ENCODE measurements at regions not wholly inside any gene's neighbourhood (a gene's known extent, or its start where the extent isn't known, plus 50 kb on each side); places are given as distances from the start of the nearest gene placed in this dataset.
A peak's percentile ranks its signal among the peaks of the same experiment; 100 is the strongest.

DNA sequence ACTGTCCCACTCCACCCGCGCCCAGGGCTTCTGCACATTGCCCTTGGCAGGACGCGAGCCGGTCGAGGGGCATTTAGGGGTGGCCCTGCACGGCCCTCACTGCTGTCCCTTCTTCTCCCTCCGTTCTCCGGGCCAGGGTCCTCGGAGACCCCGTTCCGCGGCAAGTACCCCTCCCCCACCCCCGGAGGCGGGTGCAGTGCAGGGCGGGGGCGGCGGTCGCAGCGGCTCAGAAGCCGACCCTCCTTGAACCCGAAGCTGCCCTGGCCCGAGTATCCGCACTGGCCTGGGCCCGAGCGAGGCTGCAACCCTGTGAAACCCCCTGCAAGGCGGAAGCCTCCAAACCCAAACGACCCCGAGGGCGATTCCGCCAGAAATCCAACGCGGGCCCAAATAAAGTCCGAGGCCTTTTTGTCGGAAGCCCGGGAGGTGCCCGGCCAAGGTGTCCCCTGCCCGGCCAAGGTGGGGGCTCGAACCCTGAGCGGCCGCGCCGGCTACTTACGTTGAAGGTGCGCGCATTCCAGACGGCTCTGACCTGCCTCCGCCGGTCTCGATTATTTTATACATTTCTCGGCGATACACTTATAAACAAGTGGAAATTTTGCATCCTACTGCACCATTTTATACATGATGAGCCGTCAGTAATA lies 53.1 kb upstream of the TMEM33 start:
- Mint-ChIP-seq H3K27ac (ENCODE audit: unreplicated experiment) (no peak overlapping the region), H3K36me3 (ENCODE audit: low read depth, unreplicated experiment) (peaks cover 2% of the 10 kb centered on the region), H3K4me3 (ENCODE audit: unreplicated experiment) (no peak overlapping the region), H3K4me1 (ENCODE audit: low read depth, unreplicated experiment) (peaks cover 6% of the 10 kb centered on the region), H3K27me3 (ENCODE audit: low read depth, unreplicated experiment) (peaks cover 72% of the 10 kb centered on the region), H3K9me3 (ENCODE audit: unreplicated experiment) (peaks cover 2% of the 10 kb centered on the region)
- Histone ChIP-seq H4K20me1 (ENCODE audit: insufficient read depth, low read length) (no peaks in the 10 kb centered on the region), H3K9ac (ENCODE audit: low read length) (no peak overlapping the region), H3K79me2 (ENCODE audit: insufficient read depth, low read length) (no peaks in the 10 kb centered on the region), H3K4me3 (ENCODE audit: insufficient read depth, low read depth, low read length) (peak overlapping the region; percentile 23), H3K27ac (ENCODE audit: low read depth, low read length) (no peak overlapping the region), H3K27me3 (ENCODE audit: insufficient read depth, low read length) (peaks cover 69% of the 10 kb centered on the region), H3K9me3 (ENCODE audit: insufficient read depth, low read depth, low read length) (peaks cover 2% of the 10 kb centered on the region), H2AFZ (ENCODE audit: low read depth, low read length) (peak overlapping the region; percentile 34), H3K4me1 (ENCODE audit: insufficient read depth, low read length) (no peaks in the 10 kb centered on the region), H3K4me2 (ENCODE audit: low read length) (peak overlapping the region; percentile 78), H3K36me3 (ENCODE audit: insufficient read depth, low read length) (no peaks in the 10 kb centered on the region)
- no peak for FAIRE-seq
- peak; percentile 100 for TF ChIP-seq EZH2 (IDR thresholded peaks at IDR 0.05; ENCODE audit: insufficient read depth, low read length)
- TF ChIP-seq, protein P1, sequence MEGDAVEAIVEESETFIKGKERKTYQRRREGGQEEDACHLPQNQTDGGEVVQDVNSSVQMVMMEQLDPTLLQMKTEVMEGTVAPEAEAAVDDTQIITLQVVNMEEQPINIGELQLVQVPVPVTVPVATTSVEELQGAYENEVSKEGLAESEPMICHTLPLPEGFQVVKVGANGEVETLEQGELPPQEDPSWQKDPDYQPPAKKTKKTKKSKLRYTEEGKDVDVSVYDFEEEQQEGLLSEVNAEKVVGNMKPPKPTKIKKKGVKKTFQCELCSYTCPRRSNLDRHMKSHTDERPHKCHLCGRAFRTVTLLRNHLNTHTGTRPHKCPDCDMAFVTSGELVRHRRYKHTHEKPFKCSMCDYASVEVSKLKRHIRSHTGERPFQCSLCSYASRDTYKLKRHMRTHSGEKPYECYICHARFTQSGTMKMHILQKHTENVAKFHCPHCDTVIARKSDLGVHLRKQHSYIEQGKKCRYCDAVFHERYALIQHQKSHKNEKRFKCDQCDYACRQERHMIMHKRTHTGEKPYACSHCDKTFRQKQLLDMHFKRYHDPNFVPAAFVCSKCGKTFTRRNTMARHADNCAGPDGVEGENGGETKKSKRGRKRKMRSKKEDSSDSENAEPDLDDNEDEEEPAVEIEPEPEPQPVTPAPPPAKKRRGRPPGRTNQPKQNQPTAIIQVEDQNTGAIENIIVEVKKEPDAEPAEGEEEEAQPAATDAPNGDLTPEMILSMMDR (IDR thresholded peaks at IDR 0.05; ENCODE audit: insufficient read depth, low read depth, low read length): no peak
- no peak for DNase-seq (ENCODE audit: low read depth)

DNA sequence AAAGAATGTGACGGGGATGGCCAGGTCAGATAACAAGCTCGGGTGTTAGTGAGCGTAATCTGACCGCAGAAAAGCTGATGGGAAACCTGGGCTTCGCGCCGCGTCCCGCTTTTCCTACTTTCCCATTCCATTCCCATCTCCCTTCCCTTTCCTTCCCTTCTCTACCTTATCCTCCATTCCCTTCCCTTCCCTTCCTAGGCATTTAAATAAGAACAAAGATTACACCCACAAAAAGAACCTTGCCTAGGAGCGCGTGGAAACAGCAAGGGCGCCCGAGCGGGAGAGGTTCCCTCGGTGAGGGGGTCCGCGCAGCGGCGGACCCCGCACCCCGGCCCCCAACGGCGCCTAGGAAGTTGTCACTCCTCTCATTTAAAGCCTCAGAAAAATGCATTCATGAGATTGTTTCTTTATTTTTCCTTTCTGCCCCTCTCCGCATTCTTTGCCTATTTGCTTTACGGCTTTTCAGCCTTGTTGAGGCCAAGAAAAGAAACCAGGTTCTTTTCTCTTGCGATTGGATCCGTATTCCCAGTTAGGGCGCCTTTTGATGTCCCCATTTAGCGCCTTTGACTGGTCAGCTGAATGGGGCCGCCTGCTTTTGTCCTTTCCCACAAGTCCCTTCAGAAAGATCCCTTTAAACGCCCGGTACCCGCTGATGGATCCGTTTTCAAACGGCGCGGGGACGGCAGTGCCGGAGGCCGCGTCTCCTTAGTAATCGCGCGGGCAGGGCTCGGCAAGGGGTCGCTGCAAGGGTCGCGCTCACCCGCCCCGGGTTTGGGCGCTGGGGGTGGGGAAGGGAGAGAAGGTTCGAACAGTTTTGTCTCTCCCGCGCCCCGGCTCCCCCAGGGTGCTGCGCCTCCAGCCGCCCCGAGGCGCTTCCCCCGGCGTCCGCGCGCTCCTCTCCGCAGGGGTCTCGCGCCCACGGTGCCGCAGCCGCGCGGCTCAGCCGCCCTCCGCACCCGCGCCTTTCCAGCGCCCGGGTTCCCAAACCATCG lies 54.1 kb upstream of the TMEM33 start:
- H3K9ac ChIP-seq (ENCODE audit: low read length): no peak overlapping the region
- H3K4me1 Mint-ChIP-seq (ENCODE audit: low read depth, unreplicated experiment): peaks cover 1% of the 10 kb centered on the region
- no peaks in the 10 kb centered on the region for H3K36me3 ChIP-seq (ENCODE audit: insufficient read depth, low read length)
- no peak for FAIRE-seq
- H3K27ac Mint-ChIP-seq (ENCODE audit: unreplicated experiment): no peak overlapping the region
- H3K9me3 Mint-ChIP-seq (ENCODE audit: unreplicated experiment): peaks cover 5% of the 10 kb centered on the region
- H3K27ac ChIP-seq (ENCODE audit: low read depth, low read length): no peak overlapping the region
- H3K4me3 ChIP-seq (ENCODE audit: insufficient read depth, low read depth, low read length): peak overlapping the region; percentile 23
- H3K4me1 ChIP-seq (ENCODE audit: insufficient read depth, low read length): no peaks in the 10 kb centered on the region
- no peaks in the 10 kb centered on the region for H4K20me1 ChIP-seq (ENCODE audit: insufficient read depth, low read length)
- H3K27me3 Mint-ChIP-seq (ENCODE audit: low read depth, unreplicated experiment): peaks cover 73% of the 10 kb centered on the region
- peaks cover 2% of the 10 kb centered on the region for H3K9me3 ChIP-seq (ENCODE audit: insufficient read depth, low read depth, low read length)
- TF ChIP-seq EZH2 (IDR thresholded peaks at IDR 0.05; ENCODE audit: insufficient read depth, low read length): no peak
- TF ChIP-seq, protein P1 (IDR thresholded peaks at IDR 0.05; ENCODE audit: insufficient read depth, low read depth, low read length): no peak
- H3K4me2 ChIP-seq (ENCODE audit: low read length): peak overlapping the region; percentile 78
- H2AFZ ChIP-seq (ENCODE audit: low read depth, low read length): no peak overlapping the region
- peak overlapping the region; percentile 69 for H3K4me3 Mint-ChIP-seq (ENCODE audit: unreplicated experiment)
- peaks cover 2% of the 10 kb centered on the region for H3K36me3 Mint-ChIP-seq (ENCODE audit: low read depth, unreplicated experiment)
- DNase-seq (ENCODE audit: low read depth): no peak
- no peaks in the 10 kb centered on the region for H3K79me2 ChIP-seq (ENCODE audit: insufficient read depth, low read length)
- peaks cover 76% of the 10 kb centered on the region for H3K27me3 ChIP-seq (ENCODE audit: insufficient read depth, low read length)

All from astrocyte (in vitro differentiated cells and primary cell).